Esophagus squamous epithelium (tissue), 5 donors: ENCODE measurements at regions not wholly inside any gene's neighbourhood (a gene's known extent, or its start where the extent isn't known, plus 50 kb on each side); places are given as distances from the start of the nearest gene placed in this dataset.
A peak's percentile ranks its signal among the peaks of the same experiment; 100 is the strongest.

ENCODE experiments used
- DNase-seq: peaks from one replicate; lab custom pipeline; 2025; lab: John Stamatoyannopoulos, UW
- H3K27ac ChIP-seq, 4 donors: fragments of 200-600 bp; sonication (generic); one replicate each; pipeline ENCODE4 v1.5.1; 2016 to 2019; ENCODE audit warnings: mild to moderate bottlenecking in 1 of 4
- H3K27me3 ChIP-seq, 4 donors: fragments of 200-600 bp; sonication (generic); 1 replicate in 3 of 4; 2 replicates in 1 of 4; pipeline versions ENCODE4 v1.5.1 to v1.6.0; 2017 to 2021; ENCODE audit warnings: antibody characterized with exemption in 1 of 4
- H3K36me3 ChIP-seq, 3 donors: fragments of 200-600 bp; sonication (generic); one replicate each; pipeline ENCODE4 v1.5.1; 2016 to 2019
- H3K4me1 ChIP-seq, 3 donors: fragments of 200-600 bp; sonication (generic); one replicate each; pipeline ENCODE4 v1.5.1; 2017 to 2019
- H3K4me3 ChIP-seq, 4 donors: fragments of 200-600 bp; sonication (generic); 1 replicate in 3 of 4; 2 replicates in 1 of 4; pipeline ENCODE4 v1.5.1; 2016 to 2019; ENCODE audit warnings: mild to moderate bottlenecking in 2 of 4, moderate library complexity in 1 of 4
- H3K9me3 ChIP-seq, 3 donors: fragments of 200-600 bp; sonication (generic); one replicate each; pipeline ENCODE4 v1.5.1; 2016 to 2019
- POLR2A ChIP-seq, 4 donors: fragments of 450-650 bp; IDR thresholded peaks; one replicate each; pipeline ENCODE4 v1.6.1; 2017; ENCODE audit warnings: antibody characterized with exemption in 4 of 4, mild to moderate bottlenecking in 4 of 4, moderate library complexity in 3 of 4
- WGBS, 2 donors: methylation state at CpG; one replicate each; pipeline ENCODE4 v1.1.5; 2018; 5-methylcytosine and 5-hydroxymethylcytosine counted together
- intact Hi-C: fragments of 100-400 bp; cut with DNase I; formaldehyde crosslinking; loops from one replicate; pipeline ENCODE4 v1.15.0; 2022
- TF ChIP-seq, protein P1 (sequence below), 6 experiments: fragments of 450-650 bp in 4 of 6; fragments of 200-600 bp in 2 of 6; sonication (generic) in 2 of 6; IDR thresholded peaks; one replicate each; pipeline ENCODE4 v1.5.1; 2016 to 2019; ENCODE audit warnings: antibody characterized with exemption in 6 of 6, mild to moderate bottlenecking in 4 of 6, moderate library complexity in 4 of 6
- donor health status: DM: yes; HTN: yes; CAD: no.

GRCh38 chr11:120057028-120057330 lies 80.9 kb downstream of the TRIM29 start:
- Histone ChIP-seq H3K36me3 (no peaks in the 10 kb centered on the region), H3K27ac (peak overlapping the region in 1 of 4 donors; percentile 7), H3K4me3 (no peak overlapping the region), H3K4me1 (peaks cover 10 to 38% (median 11%) of the 10 kb centered on the region in 3 donors), H3K9me3 (no peaks in the 10 kb centered on the region), H3K27me3 (peaks cover 0 to 1% (median 0%) of the 10 kb centered on the region in 4 donors)
- intact Hi-C loops = no loop called here
- no peak for DNase-seq
- TF ChIP-seq POLR2A (IDR thresholded peaks at IDR 0.05) = no peak
- TF ChIP-seq, protein P1, sequence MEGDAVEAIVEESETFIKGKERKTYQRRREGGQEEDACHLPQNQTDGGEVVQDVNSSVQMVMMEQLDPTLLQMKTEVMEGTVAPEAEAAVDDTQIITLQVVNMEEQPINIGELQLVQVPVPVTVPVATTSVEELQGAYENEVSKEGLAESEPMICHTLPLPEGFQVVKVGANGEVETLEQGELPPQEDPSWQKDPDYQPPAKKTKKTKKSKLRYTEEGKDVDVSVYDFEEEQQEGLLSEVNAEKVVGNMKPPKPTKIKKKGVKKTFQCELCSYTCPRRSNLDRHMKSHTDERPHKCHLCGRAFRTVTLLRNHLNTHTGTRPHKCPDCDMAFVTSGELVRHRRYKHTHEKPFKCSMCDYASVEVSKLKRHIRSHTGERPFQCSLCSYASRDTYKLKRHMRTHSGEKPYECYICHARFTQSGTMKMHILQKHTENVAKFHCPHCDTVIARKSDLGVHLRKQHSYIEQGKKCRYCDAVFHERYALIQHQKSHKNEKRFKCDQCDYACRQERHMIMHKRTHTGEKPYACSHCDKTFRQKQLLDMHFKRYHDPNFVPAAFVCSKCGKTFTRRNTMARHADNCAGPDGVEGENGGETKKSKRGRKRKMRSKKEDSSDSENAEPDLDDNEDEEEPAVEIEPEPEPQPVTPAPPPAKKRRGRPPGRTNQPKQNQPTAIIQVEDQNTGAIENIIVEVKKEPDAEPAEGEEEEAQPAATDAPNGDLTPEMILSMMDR (IDR thresholded peaks at IDR 0.05) = no peak
- 63 to 90% methylated on average over 4 of the region's 4 CpGs for WGBS, 2 donors

GRCh38 chr11:120056301-120057027 lies 81.4 kb downstream of the TRIM29 start:
- no peak for DNase-seq
- Histone ChIP-seq H3K9me3 (no peaks in the 10 kb centered on the region), H3K4me1 (peaks cover 10 to 35% (median 10%) of the 10 kb centered on the region in 3 donors), H3K27ac (peak overlapping the region; percentile 55 to 76 (median 61)), H3K36me3 (no peaks in the 10 kb centered on the region), H3K27me3 (no peaks in the 10 kb centered on the region), H3K4me3 (no peak overlapping the region)
- no peak for TF ChIP-seq POLR2A (IDR thresholded peaks at IDR 0.05)
- TF ChIP-seq, protein P1 (IDR thresholded peaks at IDR 0.05) = no peak
- intact Hi-C loops = no loop called here
- 67 to 72% methylated on average over 3 to 8 of the region's 10 CpGs for WGBS, 2 donors

- Histone ChIP-seq H3K4me1 (peaks cover 10 to 35% (median 10%) of the 10 kb centered on the region in 3 donors), H3K9me3 (no peaks in the 10 kb centered on the region), H3K27ac (peak overlapping the region in 3 of 4 donors; percentile 55 to 76 (median 57)), H3K4me3 (no peak overlapping the region), H3K36me3 (no peaks in the 10 kb centered on the region), H3K27me3 (no peaks in the 10 kb centered on the region)
- DNase-seq = no peak
- no peak for TF ChIP-seq POLR2A (IDR thresholded peaks at IDR 0.05)
- TF ChIP-seq, protein P1 (IDR thresholded peaks at IDR 0.05) = no peak
- intact Hi-C loops = no loop called here
Observed at GRCh38 chr11:120055646-120056045, 82.3 kb downstream of the TRIM29 start.

DNA sequence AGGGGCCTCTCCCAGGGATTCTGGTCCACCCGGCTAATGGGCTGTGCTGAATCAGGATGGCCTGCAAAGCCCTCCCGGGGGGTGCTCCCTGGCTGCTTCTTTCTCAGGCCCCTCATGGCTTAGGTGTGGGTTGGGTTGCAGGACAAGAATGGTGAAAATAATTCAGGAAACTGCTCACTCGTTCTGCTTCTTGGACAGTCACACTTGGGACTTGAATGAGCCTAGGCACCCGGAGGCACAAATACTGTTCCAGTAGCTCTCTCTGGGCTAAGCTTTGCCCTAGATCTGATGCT lies 83.2 kb downstream of the TRIM29 start:
- intact Hi-C loops = no loop called here
- DNase-seq = no peak
- Histone ChIP-seq H3K4me3 (no peak overlapping the region), H3K4me1 (peaks cover 10 to 35% (median 10%) of the 10 kb centered on the region in 3 donors), H3K9me3 (no peaks in the 10 kb centered on the region), H3K27ac (peak overlapping the region in 1 of 4 donors; percentile 76), H3K27me3 (no peaks in the 10 kb centered on the region), H3K36me3 (no peaks in the 10 kb centered on the region)
- TF ChIP-seq, protein P1 (IDR thresholded peaks at IDR 0.05) = no peak
- TF ChIP-seq POLR2A (IDR thresholded peaks at IDR 0.05) = no peak
- WGBS, 2 donors = 79 to 80% methylated on average over 1 to 3 of the region's 4 CpGs

DNA sequence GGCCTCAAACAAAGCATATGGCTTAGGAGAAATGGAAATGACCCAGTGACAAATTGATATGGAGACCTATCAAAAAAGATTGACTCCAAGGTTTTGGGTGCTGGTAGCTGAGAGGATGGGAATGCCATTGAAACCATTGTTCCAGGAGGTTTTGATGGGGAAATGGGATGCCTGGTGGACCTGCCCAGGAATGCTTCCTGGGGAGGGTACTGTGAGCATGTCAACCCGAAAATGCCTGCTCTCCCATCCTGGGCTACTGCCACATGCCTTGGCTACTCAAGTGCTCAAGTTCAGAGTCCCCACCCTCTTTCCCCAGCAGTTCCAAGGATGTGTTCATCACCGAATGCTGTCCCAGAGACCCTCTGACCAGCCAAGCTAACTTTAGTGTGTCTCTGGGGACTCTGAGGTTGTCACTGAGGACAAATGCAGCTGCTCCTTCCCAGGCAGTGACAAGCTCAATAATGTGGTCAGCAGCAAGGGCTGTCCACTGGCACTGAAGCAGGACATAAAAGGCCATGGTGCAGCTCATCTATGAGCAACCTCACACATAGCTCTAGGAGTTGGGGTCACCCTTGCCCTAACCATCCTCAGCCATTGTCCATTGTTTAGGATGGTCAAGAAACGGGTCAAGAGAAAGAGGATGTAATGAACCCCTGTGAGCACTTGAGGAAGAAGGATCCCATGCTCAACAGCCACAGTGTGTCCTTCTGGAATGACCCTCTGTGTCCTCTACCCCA lies 83.7 kb downstream of the TRIM29 start:
- Histone ChIP-seq H3K4me1 (peaks cover 10 to 35% (median 10%) of the 10 kb centered on the region in 3 donors), H3K9me3 (no peaks in the 10 kb centered on the region), H3K27me3 (no peaks in the 10 kb centered on the region), H3K4me3 (no peak overlapping the region), H3K36me3 (no peaks in the 10 kb centered on the region), H3K27ac (no peak overlapping the region)
- intact Hi-C loops = no loop called here
- no peak for DNase-seq
- no peak for TF ChIP-seq POLR2A (IDR thresholded peaks at IDR 0.05)
- TF ChIP-seq, protein P1 (IDR thresholded peaks at IDR 0.05) = no peak
- WGBS, 2 donors = 64% methylated on average over 2 of the region's 3 CpGs; no CpG with 5 or more reads in 1 of the 2 donors
